IPS-NIHi11 (cell line): ENCODE measurements at regions not wholly inside any gene's neighbourhood (a gene's known extent, or its start where the extent isn't known, plus 50 kb on each side); places are given as distances from the start of the nearest gene placed in this dataset.

Source experiments
- DNase-seq: peaks from one replicate; pipeline ENCODE4 v3.0.0; 2012; ENCODE audit warnings: mixed read lengths, low spot score

GRCh38 chr21:16013570-16013969 is 283.8 kb downstream of the USP25 start:
- DNase-seq: no peak

- no peak for DNase-seq
Measured at GRCh38 chr21:16020878-16021277, 291.1 kb downstream of the USP25 start.

- DNase-seq: no peak
Measured at GRCh38 chr21:16022116-16022515, 292.3 kb downstream of the USP25 start.

GRCh38 chr21:16022921-16023320 is 293.1 kb downstream of the USP25 start:
- DNase-seq: no peak

- DNase-seq: no peak
Measured at GRCh38 chr21:16028142-16028541, 298.4 kb downstream of the USP25 start.

GRCh38 chr21:16028941-16029464 is 299.2 kb downstream of the USP25 start:
- DNase-seq: no peak

- DNase-seq: no peak
Measured at GRCh38 chr21:16033193-16033592, 303.4 kb downstream of the USP25 start.

- no peak for DNase-seq
Measured at GRCh38 chr21:16034446-16035190, 304.8 kb downstream of the USP25 start.

GRCh38 chr21:16037421-16037955 is 307.7 kb downstream of the USP25 start:
- DNase-seq: no peak

GRCh38 chr21:16040601-16041000 is 310.8 kb downstream of the USP25 start:
- DNase-seq: no peak

- no peak for DNase-seq
Measured at GRCh38 chr21:16044676-16045075, 314.9 kb downstream of the USP25 start.

- DNase-seq: no peak
Measured at GRCh38 chr21:16046656-16047330, 317.0 kb downstream of the USP25 start.

GRCh38 chr21:16047904-16048303 is 318.1 kb downstream of the USP25 start:
- DNase-seq: no peak

- DNase-seq: no peak
Measured at GRCh38 chr21:16055014-16055413, 325.2 kb downstream of the USP25 start.

GRCh38 chr21:16058896-16059295 is 329.1 kb downstream of the USP25 start:
- no peak for DNase-seq

- DNase-seq: no peak
Measured at GRCh38 chr21:16059981-16060380, 330.2 kb downstream of the USP25 start.

GRCh38 chr21:16061194-16061593 is 331.4 kb downstream of the USP25 start:
- no peak for DNase-seq

GRCh38 chr21:16069178-16070112 is 339.7 kb downstream of the USP25 start:
- no peak for DNase-seq

- peak; percentile 15 for DNase-seq
Measured at GRCh38 chr21:16070207-16070651, 340.4 kb downstream of the USP25 start.

GRCh38 chr21:16071092-16071491 is 341.3 kb downstream of the USP25 start:
- DNase-seq: no peak

GRCh38 chr21:16071761-16072160 is 342.0 kb downstream of the USP25 start:
- DNase-seq: no peak

- no peak for DNase-seq
Measured at GRCh38 chr21:16072221-16072620, 342.4 kb downstream of the USP25 start.
